ENCODE measurements at regions not wholly inside any gene's neighbourhood (a gene's known extent, or its start where the extent isn't known, plus 50 kb on each side); places are given as distances from the start of the nearest gene placed in this dataset.
"Not testable (repeated sequence)": the region's sequence is repeated elsewhere in the genome, so short reads cannot be mapped to it uniquely, and the experiment has no call there.

GRCh38 chr12:34303091-34303870 lies 281.0 kb downstream of the ALG10 start:
- Histone ChIP-seq H3K27me3 (ENCODE audit: control insufficient read depth, insufficient read depth, low read length) (no peaks in the 10 kb centered on the region), H3K4me3 (ENCODE audit: low read depth, low read length) (no peak overlapping the region), H3K36me3 (ENCODE audit: control insufficient read depth, insufficient read depth, low read length) (no peaks in the 10 kb centered on the region)
- TF ChIP-seq CTCF (IDR thresholded peaks at IDR 0.05; ENCODE audit: insufficient read depth, low read length, severe bottlenecking), result no peak
- no peak for FAIRE-seq
- DNase-seq (ENCODE audit: low read depth), result no peak

GRCh38 chr12:34304001-34304400 lies 281.7 kb downstream of the ALG10 start:
- no peak for FAIRE-seq
- no peak for TF ChIP-seq CTCF (IDR thresholded peaks at IDR 0.05; ENCODE audit: insufficient read depth, low read length, severe bottlenecking)

GRCh38 chr12:34304546-34304945 lies 282.2 kb downstream of the ALG10 start:
- H3K27me3 ChIP-seq (ENCODE audit: control insufficient read depth, insufficient read depth, low read length), result no peaks in the 10 kb centered on the region
- FAIRE-seq (no peak), DNase-seq (ENCODE audit: low read depth) (no peak)
- TF ChIP-seq CTCF (IDR thresholded peaks at IDR 0.05; ENCODE audit: insufficient read depth, low read length, severe bottlenecking), result no peak
- no peaks in the 10 kb centered on the region for H3K36me3 ChIP-seq (ENCODE audit: control insufficient read depth, insufficient read depth, low read length)
- no peak overlapping the region for H3K4me3 ChIP-seq (ENCODE audit: low read depth, low read length)

More at GRCh38 chr12:34304001-34304400, 281.7 kb downstream of the ALG10 start:
- no peak overlapping the region for H3K4me3 ChIP-seq (ENCODE audit: low read depth, low read length)
- H3K27me3 ChIP-seq (ENCODE audit: control insufficient read depth, insufficient read depth, low read length), result no peaks in the 10 kb centered on the region
- no peaks in the 10 kb centered on the region for H3K36me3 ChIP-seq (ENCODE audit: control insufficient read depth, insufficient read depth, low read length)
- DNase-seq (ENCODE audit: low read depth), result no peak

GRCh38 chr12:34305176-34305575 lies 282.9 kb downstream of the ALG10 start:
- H3K4me3 ChIP-seq (ENCODE audit: low read depth, low read length), result no peak overlapping the region
- TF ChIP-seq CTCF (IDR thresholded peaks at IDR 0.05; ENCODE audit: insufficient read depth, low read length, severe bottlenecking), result no peak
- H3K36me3 ChIP-seq (ENCODE audit: control insufficient read depth, insufficient read depth, low read length), result no peaks in the 10 kb centered on the region
- no peak for DNase-seq (ENCODE audit: low read depth)
- no peak for FAIRE-seq
- no peaks in the 10 kb centered on the region for H3K27me3 ChIP-seq (ENCODE audit: control insufficient read depth, insufficient read depth, low read length)

GRCh38 chr12:34306133-34306830 lies 284.0 kb downstream of the ALG10 start:
- FAIRE-seq (no peak), DNase-seq (ENCODE audit: low read depth) (no peak)
- H3K36me3 ChIP-seq (ENCODE audit: control insufficient read depth, insufficient read depth, low read length), result no peaks in the 10 kb centered on the region
- no peak overlapping the region for H3K4me3 ChIP-seq (ENCODE audit: low read depth, low read length)
- no peak for TF ChIP-seq CTCF (IDR thresholded peaks at IDR 0.05; ENCODE audit: insufficient read depth, low read length, severe bottlenecking)
- H3K27me3 ChIP-seq (ENCODE audit: control insufficient read depth, insufficient read depth, low read length), result no peaks in the 10 kb centered on the region

GRCh38 chr12:34309806-34310804 lies 287.8 kb downstream of the ALG10 start:
- H3K27me3 ChIP-seq (ENCODE audit: control insufficient read depth, insufficient read depth, low read length); FAIRE-seq; DNase-seq (ENCODE audit: low read depth); H3K36me3 ChIP-seq (ENCODE audit: control insufficient read depth, insufficient read depth, low read length); H3K4me3 ChIP-seq (ENCODE audit: low read depth, low read length): not testable (repeated sequence)
